ENCODE measurements at regions not wholly inside any gene's neighbourhood (a gene's known extent, or its start where the extent isn't known, plus 50 kb on each side); places are given as distances from the start of the nearest gene placed in this dataset.

DNA sequence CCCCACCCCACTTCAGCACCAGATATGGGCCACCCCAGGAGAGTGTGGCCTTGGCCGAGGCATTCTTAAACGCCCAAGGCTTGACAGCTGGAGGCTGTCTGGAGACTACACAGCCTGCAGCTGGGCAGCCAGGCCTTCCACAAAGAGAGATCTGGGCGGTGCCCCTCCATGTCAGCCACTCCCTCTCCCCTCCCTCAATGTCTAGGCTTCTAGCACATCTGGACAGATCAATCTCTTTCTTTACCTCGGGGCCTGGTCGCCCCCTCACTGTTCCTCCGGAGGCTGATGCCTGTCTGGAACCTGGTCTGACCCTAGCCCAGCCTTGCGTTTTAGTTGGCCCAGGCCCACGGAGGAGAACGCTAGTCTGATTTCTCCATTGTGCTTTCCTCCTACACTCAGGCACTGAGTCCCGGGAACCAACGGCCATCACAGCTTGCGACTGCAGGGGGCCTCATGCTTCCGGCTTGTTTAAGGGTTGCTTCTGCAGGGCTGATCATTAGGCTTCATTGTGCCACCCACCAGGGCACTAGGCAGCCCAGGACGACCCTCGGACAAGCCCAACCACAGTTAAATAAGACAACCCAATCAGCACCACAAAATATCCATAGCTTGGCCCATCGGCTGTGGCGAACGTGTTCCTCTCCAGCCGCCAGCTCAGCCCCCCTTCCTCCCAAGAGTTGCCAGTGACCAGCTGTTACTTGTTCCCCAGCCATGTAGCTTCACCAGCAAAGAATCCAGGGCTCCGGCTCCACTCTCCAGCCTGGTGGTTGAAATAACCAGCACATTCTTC is 200.6 kb downstream of the BCOR start:
- DNase-seq (ENCODE audit: low spot score) = no peak

DNA sequence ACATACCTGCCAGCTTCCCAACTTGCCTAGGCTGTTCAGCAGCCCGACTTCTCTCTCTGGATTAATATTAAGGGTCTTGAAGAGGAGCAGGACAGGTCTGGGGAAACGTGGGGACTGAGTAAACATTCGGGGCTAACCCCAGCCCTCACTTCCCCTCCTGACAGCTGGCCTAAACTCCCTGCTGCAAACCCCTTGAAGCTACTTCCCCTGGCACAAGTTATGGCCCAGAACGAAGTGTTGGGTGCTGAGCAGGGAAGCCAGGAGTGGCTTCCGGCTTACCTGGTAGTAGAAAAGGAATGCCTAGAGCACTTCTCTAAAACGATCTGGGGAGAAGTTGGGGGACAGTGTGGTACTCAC is 200.0 kb downstream of the BCOR start:
- DNase-seq (ENCODE audit: low spot score) = no peak

DNA sequence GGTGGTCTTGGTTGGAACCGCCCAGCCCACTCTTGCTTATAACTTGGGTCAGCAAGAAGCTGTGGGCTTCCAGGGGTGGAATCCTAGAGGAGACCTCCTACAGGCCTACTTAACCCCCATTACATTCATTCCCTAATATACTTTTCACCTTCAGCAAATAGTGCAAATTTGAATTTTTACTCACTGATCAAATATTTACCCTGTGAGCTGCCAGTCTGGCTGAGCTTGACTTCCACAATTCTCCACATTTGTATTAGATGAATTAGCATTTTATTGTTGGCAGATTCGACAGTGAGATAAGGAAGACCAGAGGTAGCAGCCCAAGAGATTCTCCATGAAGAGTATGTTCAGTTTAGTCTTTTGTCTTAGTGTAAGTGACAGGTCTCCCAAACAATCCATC is 199.6 kb downstream of the BCOR start:
- no peak for DNase-seq (ENCODE audit: low spot score)

DNA sequence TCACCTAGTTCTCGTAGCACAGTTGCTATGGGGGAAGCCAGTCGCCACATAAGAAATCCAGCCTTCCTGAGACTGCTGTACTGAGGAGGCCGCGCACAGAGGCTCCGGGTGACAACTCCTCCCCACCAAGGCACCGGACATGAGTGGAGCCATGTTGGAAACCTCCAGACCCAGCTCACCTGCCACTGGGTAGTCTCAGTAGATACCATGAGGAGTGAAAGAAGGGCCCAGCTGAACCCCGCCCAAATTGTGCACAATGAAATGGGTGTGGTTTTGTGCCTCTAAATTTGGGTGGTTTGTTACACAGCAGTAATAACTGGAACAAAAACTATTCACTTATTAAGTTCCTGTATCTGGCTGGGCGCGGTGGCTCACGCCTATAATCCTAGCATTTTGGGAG is 198.7 kb downstream of the BCOR start:
- no peak for DNase-seq (ENCODE audit: low spot score)

DNA sequence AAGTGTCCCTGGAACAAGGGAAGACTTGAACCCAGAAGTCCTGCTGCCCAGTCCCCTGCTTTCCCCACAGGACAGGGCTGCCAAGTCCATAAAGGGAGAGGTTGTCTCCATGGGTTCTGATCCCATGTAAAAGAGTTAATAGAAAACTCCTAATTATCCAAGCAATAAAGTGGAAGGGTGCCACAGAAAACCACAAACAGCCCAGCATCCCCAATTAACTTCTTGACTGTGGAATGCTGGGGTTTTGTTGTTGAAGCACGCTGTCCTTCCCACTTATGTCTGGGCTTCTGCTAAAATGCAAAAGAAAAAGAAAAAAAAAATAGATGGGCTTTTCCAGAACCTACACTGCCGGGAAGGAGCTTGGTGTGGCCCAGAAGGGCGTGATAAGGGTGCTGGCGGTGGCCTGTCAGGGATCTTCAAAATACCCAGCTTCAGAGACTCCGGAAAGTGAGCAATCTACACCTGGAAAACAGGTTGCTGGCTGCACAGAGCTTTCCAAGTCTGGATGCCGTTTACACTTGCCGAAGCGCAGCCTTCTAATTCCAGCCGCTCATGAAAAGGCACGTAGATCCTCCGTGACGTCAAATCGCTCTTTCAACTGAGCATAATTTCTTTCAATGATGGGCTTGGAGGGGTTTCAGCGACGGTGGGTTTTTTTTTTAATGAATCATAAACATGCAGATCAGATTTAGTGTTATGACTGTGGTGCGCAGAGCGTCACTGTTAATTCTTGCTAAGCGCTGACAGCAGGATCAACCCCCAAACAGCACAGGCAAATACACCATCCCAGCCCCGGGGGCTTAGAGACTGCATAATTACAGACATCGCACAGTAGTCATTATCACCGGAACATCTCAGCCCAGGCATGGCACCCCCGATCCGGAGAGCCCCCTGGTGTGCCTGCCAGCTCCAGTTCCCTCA is 197.6 kb downstream of the BCOR start:
- peak; percentile 55 for DNase-seq (ENCODE audit: low spot score)

DNA sequence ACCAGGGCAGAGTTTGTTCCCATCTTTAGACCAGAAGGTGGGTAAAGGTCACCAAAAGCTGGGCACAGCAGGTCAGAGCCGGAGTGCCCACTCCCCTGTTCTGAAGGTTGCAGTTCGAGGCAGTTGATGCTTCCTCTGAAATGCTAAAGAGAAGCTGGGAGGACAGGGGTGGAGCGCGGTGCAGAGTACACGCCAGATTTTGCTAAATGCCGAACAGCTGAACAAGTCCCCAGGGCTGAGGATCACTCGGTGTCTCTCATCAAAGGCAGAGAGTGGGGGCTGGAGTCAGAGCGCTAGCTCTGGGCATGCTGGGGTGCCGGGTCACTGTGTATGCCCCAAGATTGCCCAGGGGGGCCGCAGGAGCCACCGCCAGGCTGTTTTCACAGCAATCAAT is 197.0 kb downstream of the BCOR start:
- DNase-seq (ENCODE audit: low spot score) = peak; percentile 66

DNA sequence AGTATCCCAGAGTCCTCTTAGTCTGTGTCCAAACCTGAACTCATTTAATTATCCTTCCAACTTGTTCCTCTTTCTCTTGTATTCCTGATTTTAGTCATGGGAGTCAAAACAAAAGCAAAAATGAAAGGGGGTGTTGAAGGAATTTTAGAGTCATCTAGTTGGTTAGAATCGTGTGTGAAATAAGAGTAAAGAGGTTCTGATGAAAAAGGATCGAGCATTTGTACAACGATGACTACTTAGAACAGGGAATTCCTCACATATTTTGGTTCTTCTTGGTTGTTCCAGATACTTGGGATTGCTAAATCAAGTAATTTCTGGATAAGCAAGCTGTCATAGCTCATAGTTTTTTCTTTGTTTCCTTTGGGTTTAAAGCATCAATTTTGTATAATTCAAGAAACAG is 194.4 kb downstream of the BCOR start:
- no peak for DNase-seq (ENCODE audit: low spot score)

DNA sequence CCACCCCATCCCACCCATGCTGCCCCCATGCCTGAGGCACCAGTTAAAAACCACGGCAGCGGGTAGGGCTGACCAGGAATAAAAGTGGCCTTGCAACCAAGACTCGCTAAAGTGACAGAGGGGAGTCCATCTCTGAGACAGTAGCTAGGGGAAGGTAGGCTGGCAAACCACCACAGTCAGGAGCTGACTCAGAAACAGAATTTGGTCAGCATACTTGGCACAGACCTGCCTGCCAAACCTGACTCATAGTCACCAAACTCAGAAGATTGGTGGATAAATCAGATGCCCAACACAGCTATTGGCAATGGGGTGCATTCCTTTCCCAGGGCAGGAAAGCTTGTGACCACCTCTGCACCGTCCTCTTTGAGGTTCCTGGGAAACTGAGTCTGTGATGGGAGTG is 193.8 kb downstream of the BCOR start:
- no peak for DNase-seq (ENCODE audit: low spot score)

DNA sequence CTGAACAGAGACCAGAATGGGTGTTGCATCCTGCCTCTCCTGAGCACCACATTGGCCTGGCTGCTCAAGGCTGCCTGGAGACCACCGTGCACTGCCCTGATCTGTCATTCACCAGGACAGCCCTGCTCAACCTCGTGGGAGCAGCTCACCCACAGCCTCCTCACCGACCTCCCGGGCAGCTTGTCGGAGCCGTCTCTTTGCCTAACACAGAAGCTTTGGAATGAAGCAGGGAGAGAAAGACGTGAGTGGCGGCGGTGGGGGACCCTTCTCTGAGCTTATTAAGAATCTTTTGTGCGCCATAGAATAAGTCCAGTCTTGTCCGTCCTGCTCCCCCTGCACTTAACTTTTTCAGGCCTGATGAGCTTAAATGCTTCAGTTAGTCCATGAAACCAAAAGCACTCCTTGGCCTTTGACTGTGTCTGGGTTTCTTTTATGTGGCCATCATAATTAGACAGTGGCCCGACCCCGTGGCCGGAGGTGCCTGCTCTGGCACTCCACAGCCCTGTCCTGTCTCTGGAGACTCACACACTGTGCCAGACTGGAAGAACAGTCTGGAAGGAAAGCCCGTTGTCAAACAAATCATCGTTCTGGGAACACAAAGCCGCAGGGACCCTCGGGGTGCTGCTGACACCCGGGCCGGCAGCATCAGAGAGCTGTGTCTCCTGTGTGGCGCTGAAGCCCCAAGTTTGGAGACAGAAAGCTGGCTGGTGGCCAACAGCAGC is 192.8 kb downstream of the BCOR start:
- no peak for DNase-seq (ENCODE audit: low spot score)

DNA sequence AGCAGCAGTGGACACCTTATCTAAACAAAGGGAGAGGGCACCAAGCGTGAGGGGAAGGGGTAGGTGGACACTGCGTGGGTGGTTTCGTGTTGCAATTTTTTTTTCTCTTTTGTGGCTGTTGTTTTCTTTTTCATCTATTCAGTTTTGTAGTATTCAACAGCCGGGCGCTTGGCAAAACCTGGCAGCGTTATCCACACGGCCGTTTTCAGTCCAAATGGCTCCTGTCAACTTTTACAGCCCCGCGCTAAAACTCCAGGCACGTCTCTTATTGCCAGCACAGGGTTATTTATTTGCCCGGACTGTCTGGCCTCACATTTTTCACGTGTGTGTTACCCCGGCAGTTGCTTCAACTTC is 192.2 kb downstream of the BCOR start:
- no peak for DNase-seq (ENCODE audit: low spot score)

DNA sequence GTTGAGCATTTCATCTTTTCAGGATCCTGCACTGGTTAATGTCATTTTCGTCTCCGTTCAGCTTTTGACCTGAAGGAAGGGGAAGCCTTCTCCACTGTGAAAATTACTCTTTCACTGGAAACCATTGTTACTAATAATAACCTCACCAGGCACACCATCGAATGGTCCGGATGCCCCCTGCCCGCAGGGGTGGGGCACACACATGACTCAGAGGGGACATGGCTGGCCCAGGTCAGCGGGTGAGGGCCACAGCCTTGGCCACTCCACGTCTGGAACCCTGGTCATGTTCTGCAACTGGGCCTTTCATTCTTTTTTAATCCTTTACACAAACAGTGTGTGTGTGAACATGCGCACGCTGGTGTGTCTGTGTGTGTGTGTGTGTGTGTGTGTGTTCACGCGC is 191.8 kb downstream of the BCOR start:
- no peak for DNase-seq (ENCODE audit: low spot score)

DNA sequence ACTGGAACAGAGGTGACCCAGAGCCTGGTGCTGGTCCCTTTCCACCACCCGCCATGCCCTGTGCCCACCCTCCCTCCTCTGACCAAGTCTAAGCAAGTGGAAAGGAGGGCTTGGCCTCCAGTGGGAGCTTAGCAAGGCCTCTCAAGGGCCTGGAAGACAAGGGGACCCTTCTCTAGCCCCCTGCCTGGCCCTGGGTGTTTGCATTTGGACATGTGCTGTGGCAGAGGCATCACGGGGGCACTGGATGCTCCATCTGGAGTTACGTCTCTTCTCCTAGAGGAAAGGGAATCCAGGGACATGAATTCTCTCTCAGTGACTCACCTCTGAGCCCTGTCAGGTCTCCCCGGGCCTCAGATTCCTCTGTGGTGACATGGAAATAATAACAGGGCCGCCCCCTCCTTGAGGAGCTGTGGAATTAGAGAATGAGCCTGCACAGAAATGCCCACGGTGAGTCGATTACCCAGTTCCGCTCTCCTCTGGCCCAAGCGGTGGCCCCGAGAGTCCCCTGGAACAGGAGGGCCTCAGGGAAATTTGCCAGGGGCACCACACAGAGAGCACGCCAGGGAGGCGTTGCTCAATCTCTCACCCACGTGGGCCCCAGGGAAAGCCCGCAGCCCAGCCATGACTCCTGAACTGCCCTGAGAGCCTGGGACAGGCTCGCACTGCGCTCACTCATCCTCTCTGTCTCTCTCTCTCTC is 189.6 kb downstream of the BCOR start:
- DNase-seq (ENCODE audit: low spot score) = no peak

DNA sequence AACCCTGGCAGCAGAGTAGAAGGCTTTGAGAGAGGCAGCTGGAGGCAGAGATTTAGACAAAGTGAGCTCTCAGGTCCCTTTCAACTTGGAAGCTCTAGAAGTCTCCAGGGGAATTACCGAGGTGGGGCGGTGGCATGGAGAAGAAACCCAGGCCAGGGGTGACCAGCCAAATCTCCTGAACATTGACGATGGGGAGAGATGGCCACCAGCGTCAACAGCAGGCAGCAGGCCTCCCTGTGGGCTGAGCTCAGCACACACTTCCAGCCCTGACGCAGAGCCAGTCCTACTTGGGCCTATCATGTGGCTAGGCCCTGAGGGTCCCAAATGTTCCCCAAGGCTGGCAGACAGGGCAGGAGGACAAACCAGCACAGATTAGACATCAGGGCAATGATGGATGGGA is 187.8 kb downstream of the BCOR start:
- DNase-seq (ENCODE audit: low spot score) = no peak

DNA sequence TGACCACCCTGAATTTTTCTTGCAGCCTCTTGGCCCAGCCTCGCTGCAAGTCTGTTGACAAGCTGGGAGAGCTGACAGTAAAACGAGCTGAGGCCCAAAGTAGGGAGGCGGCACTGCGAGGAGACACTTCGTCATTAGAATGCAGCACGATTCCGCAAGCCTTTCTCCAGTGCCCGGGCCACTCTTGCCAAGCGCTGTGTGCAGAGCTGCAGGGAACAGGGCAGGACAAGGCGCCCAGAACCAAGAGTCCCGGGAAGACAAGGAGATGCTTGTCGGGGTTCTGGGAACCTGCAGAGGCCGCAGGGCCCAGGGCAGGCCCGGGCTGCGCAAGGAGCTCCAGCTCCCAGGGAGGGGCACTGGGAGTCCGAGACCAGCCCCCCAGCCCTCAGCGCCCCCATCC is 187.1 kb downstream of the BCOR start:
- DNase-seq (ENCODE audit: low spot score) = no peak

DNA sequence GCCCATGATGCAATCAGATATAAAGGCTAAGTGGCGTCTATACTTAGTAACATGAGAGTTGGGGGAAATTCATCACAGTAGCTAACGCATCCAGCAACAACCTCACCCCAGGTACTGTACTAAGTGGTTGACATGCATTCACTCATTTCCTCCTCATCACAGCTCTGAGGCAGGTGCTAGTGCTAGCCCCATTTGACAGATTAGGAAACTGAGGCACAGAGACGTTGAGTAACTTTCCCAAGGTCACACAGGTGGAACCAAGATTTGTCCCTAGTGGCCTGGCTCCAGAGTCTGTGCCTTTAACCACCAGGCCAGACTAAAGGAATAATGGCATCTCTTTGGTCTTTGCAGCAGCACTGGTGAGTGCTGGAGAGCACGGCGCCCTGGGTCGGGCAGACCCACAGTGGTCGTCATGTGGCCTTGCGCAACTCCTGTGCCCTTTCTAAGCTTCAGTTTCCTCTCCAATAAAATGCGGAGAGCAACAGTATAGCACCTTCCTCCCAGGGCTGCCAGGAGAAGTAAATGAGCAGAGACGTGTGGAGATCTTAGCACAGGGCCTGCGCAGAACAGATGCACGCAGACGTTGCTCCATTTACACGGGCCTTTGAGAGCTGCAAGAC is 186.4 kb downstream of the BCOR start:
- DNase-seq (ENCODE audit: low spot score) = no peak

DNA sequence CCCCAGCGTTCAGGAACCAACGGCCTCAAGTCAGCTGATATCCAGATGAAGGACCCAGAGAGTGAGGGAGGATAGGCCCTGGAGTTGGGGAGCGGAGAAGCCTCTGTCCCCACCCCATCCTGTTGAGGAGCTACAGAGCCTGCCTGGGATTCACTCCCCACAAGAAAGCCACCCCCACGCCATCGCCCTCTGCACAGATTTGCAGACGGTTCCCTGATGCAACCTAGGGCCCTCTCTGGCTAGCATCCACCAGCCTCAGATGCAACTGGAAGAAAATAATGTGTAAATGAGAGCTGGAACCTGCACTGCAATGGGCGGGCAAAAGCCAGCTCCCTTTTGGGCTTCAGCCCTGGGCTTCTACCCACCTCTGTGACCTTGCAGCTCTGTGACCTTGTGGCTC is 185.6 kb downstream of the BCOR start:
- no peak for DNase-seq (ENCODE audit: low spot score)

DNA sequence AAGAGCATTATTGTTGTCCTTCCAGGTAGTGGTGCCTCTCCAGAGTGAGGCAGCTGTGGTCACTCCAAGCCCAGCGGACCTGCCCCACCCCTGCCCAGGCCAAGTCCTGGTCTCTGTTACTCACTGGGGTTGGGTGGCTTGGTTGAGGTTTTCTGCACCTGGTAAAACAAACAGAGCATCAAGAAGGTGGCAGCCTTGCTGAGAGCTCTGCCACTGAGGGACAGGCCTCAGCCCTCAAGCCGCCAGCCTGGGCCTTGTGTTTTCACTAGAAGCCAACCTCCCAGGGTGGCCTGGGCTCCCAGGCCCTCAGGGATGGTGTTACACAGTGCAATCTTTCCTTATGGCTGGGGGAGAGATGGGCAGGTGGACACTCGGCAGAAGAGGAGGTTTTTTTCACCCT is 182.7 kb downstream of the BCOR start:
- no peak for DNase-seq (ENCODE audit: low spot score)

DNA sequence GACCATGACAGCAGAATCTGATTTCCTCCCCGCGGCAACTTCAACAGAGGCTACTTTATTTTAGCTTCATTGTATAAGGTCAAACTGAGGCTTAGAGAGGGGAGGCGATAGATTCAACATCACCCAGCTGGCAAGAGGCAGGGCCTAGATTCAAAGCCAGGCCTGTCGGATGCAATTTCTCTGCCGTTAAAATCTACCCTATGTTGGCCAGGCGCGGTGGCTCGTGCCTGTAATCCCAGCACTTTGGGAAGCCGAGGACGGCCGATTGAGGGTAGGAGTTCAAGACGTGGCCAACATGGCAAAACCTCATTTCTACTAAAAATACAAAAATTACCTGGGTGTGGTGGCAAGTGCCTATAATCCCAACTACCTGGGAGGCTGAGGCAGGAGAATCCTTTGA is 182.2 kb downstream of the BCOR start:
- DNase-seq (ENCODE audit: low spot score) = no peak

DNA sequence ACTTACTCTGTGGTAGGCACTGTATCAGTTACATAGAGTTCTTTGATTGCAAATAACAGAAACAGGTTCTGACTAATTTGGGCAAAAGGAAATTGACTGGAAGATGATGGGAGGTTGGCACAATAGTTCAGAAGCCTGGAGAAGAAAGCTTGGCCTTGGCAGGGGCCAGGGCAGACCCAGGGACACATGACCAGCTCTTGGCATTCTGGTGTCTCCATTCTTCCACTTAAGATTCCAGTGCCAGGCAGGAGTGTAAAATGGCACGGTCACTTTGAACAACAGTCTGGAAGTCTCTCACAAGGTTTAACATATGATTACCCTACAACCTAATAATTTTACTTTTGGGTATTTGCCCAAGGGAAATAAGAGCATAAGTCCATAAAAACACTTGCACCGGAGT is 175.9 kb downstream of the BCOR start:
- DNase-seq (ENCODE audit: low spot score) = no peak

DNA sequence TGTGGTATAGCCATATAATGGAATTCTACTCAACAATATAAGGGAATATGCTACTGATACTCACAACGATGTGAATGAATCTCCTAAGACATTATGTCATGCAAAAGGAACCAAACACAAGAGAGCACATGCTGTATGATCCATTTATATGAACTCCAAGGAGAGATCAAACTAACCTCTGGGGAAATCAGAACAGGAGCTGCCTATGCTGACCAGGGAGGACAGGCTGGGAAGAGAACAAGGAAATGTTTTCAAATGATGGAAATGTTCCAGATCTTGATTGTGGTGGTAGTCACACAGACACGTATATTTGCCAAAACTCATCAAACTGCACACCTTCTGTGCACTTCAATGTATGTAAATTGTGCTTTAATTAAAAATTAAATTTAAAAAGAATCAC is 175.3 kb downstream of the BCOR start:
- no peak for DNase-seq (ENCODE audit: low spot score)

DNA sequence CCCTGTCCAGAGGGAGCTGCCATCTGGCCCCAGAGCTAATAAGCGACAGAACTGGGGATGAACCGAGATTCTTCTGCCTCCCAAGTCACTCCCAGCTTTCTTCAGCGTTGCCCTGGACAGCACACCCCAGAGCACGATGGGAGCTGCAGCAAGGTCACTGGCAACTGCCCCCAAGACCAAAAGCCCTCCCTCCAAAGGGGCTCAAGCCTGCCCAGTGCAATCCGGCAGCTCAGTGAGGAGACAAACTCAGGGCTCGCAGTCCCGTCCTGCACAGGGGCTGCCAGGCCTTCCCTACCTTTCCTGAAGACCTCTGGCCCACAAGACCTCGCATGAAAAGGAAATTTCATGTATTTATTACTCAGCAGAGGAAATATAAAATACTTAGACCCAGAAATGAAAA is 174.8 kb downstream of the BCOR start:
- no peak for DNase-seq (ENCODE audit: low spot score)

DNA sequence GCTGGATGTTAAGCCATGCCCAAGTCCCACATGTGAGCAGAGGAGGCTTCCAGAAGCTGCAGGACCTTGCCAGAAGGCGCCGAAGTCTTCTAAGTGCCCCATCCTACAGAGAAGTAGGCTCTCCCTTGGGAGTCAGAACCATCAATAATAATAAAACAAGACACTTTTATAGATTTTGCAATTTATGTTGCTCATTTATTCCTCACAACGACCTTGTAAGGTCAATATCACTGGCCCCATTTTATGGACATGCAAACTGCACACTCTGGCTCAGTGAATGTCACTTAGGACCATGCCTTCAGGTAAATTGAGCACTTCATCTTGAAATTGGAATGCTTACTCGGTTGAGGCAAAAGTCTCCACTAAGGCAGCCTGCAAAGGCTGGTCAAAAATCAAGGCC is 170.4 kb downstream of the BCOR start:
- no peak for DNase-seq (ENCODE audit: low spot score)

All from D341Med (cell line).